Lung (tissue), 11 donors: ENCODE measurements at regions not wholly inside any gene's neighbourhood (a gene's known extent, or its start where the extent isn't known, plus 50 kb on each side); places are given as distances from the start of the nearest gene placed in this dataset.
"Not testable (repeated sequence)": the region's sequence is repeated elsewhere in the genome, so short reads cannot be mapped to it uniquely, and the experiment has no call there.

Experiments
- ATAC-seq: fragments of 200-7000 bp; cut with Tn5 transposase; one replicate; pipeline ENCODE4 v1.9.1; 2020; ENCODE audit warnings: moderate number of reproducible peaks; ENCODE audit not compliant: insufficient read depth, low FRiP score
- DNase-seq, 3 donors: peaks; one replicate each; pipeline ENCODE4 v3.0.0-alpha.2; 2013 to 2017
- H3K27ac ChIP-seq, 2 donors: one replicate each; pipeline ENCODE4 v1.5.1; 2013; ENCODE audit warnings: mild to moderate bottlenecking in 2 of 2, moderate library complexity in 2 of 2, control low read depth in 1 of 2, inconsistent platforms in 1 of 2, low read depth in 1 of 2, low read length in 1 of 2
- H3K27me3 ChIP-seq, 3 donors: one replicate each; pipeline ENCODE4 v1.5.1; 2013; ENCODE audit warnings: low read length in 2 of 3; ENCODE audit not compliant: control insufficient read depth in 3 of 3, insufficient read depth in 3 of 3
- H3K36me3 ChIP-seq, 4 donors: one replicate each; pipeline ENCODE4 v1.5.1; 2013; ENCODE audit warnings: low read length in 4 of 4, mild to moderate bottlenecking in 1 of 4, moderate library complexity in 1 of 4; ENCODE audit not compliant: control insufficient read depth in 4 of 4, insufficient read depth in 4 of 4
- H3K4me1 ChIP-seq, 5 donors: one replicate each; pipeline ENCODE4 v1.5.1; 2013; ENCODE audit warnings: low read length in 5 of 5, mild to moderate bottlenecking in 2 of 5, moderate library complexity in 1 of 5; ENCODE audit not compliant: control insufficient read depth in 5 of 5, insufficient read depth in 5 of 5
- H3K4me3 ChIP-seq: one replicate; pipeline ENCODE4 v1.5.1; 2013; ENCODE audit warnings: mild to moderate bottlenecking, control low read depth, moderate library complexity
- H3K9ac ChIP-seq, 2 donors: one replicate each; pipeline ENCODE4 v1.5.1; 2013; ENCODE audit warnings: low read length in 2 of 2, control low read depth in 1 of 2; ENCODE audit not compliant: insufficient read depth in 1 of 2
- H3K9me3 ChIP-seq, 4 donors: one replicate each; pipeline ENCODE4 v1.5.1; 2013; ENCODE audit warnings: low read length in 3 of 4, mild to moderate bottlenecking in 1 of 4, moderate library complexity in 1 of 4; ENCODE audit not compliant: control insufficient read depth in 4 of 4, insufficient read depth in 3 of 4
- WGBS, 2 donors: extraction: QIAGEN DNeasy Blood & Tissue Kit; methylation state at CpG; one replicate each; pipeline ENCODE4 v1.1.7; 2013; 5-methylcytosine and 5-hydroxymethylcytosine counted together
- TF ChIP-seq, protein P1 (sequence below): IDR thresholded peaks from 2 replicates; pipeline ENCODE4 v1.5.1; 2012; ENCODE audit warnings: mild to moderate bottlenecking; ENCODE audit errors: control extremely low read depth, extremely low read depth
- donor health status: control.
- donor health status: control.
- donor health status: Bipolar disorder and iron deficiency.
- donor health status: healthy.
- donor health status: DM: yes; HTN: yes; CAD: no.

DNA sequence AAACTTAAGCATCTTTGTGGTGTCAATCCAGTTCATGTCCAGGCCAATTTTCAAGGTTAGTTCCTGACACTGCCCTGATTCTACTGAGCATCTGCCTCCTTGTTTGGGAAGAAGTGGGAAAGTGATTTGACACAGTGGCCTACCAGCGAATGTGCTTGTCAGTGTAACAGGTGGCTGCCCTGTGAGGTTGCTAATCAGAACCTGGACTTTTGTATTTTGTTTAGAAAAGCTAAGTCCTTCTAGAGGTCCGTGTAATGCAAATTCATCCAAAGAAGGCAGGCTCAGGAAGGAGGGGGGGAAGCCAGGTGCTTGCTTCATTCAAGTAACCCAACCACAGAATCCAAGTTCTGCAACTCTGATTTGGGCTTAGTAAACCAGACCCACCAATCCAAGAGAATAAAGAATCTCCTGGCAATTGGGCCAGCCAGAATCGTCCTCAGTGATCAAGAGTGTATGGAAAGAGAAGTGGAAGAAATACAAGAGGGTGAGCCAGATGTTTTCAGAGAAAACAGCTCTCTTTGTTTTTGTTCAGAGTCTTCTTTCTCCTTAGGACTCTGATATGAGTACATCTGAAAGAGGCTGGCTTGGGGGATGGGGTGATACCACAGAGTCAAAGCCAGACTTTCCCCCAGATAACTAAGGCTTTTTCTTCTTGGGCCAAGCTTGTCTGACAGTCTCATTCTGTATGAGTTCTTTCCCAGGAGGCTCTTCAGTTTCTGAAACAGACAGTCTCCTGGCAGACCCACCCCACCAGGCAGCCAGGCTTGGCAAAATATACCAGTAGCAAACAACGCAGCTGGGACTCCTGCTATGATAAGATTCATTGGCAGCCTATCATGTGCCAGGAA, 508.9 kb upstream of the TBL1XR1 start:
- ATAC-seq (no peak), DNase-seq (peak; percentile 70 to 89 (median 82))
- no peaks in the 10 kb centered on the region for H3K27me3 ChIP-seq
- H3K4me3 ChIP-seq, result no peak overlapping the region
- TF ChIP-seq, protein P1, sequence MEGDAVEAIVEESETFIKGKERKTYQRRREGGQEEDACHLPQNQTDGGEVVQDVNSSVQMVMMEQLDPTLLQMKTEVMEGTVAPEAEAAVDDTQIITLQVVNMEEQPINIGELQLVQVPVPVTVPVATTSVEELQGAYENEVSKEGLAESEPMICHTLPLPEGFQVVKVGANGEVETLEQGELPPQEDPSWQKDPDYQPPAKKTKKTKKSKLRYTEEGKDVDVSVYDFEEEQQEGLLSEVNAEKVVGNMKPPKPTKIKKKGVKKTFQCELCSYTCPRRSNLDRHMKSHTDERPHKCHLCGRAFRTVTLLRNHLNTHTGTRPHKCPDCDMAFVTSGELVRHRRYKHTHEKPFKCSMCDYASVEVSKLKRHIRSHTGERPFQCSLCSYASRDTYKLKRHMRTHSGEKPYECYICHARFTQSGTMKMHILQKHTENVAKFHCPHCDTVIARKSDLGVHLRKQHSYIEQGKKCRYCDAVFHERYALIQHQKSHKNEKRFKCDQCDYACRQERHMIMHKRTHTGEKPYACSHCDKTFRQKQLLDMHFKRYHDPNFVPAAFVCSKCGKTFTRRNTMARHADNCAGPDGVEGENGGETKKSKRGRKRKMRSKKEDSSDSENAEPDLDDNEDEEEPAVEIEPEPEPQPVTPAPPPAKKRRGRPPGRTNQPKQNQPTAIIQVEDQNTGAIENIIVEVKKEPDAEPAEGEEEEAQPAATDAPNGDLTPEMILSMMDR, result no peak
- H3K9me3 ChIP-seq, result no peaks in the 10 kb centered on the region
- H3K27ac ChIP-seq, result peak overlapping the region; percentile 10 to 83
- no peak overlapping the region for H3K9ac ChIP-seq
- 77 to 78% methylated on average over 4 of the region's 4 CpGs for WGBS, 2 donors
- peaks cover 0 to 15% (median 4%) of the 10 kb centered on the region in 5 donors for H3K4me1 ChIP-seq
- H3K36me3 ChIP-seq, result no peaks in the 10 kb centered on the region

GRCh38 chr3:177709470-177709869, 512.2 kb upstream of the TBL1XR1 start:
- H3K27me3 ChIP-seq, H3K9ac ChIP-seq, H3K36me3 ChIP-seq, DNase-seq, ATAC-seq, H3K4me3 ChIP-seq, H3K27ac ChIP-seq, H3K9me3 ChIP-seq: not testable (repeated sequence)
- WGBS, 2 donors, result 95 to 99% methylated on average over 7 of the region's 7 CpGs
- peaks cover 0 to 20% (median 4%) of the 10 kb centered on the region in 5 donors for H3K4me1 ChIP-seq

DNA sequence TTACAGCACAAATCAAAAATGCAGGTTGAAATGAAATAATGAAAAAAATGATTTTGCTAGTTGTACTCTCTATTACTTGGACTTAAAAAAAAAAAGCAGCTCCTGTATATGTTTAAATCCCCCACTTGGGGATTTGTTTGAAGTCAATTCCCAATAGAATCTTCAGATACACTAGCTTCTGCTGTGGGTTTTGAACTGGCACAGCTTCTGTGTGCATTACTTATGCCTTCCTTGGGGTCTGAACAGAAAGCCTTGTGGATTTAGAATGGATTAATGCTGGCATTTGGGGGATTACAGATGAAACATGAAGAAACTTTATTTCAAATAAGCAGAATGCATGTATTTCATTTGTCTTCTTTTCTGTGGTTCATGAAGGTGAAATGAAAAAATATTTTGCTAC, 513.2 kb upstream of the TBL1XR1 start:
- Histone ChIP-seq H3K9ac (no peak overlapping the region), H3K4me3 (no peak overlapping the region), H3K4me1 (peaks cover 0 to 20% (median 4%) of the 10 kb centered on the region in 5 donors), H3K9me3 (no peaks in the 10 kb centered on the region), H3K27ac (no peak overlapping the region), H3K27me3 (no peaks in the 10 kb centered on the region), H3K36me3 (no peaks in the 10 kb centered on the region)
- no peak for ATAC-seq
- no peak for DNase-seq
- TF ChIP-seq, protein P1, result no peak

GRCh38 chr3:177711637-177712036, 514.4 kb upstream of the TBL1XR1 start:
- TF ChIP-seq, protein P1, result no peak

More at GRCh38 chr3:177711637-177712036, 514.4 kb upstream of the TBL1XR1 start:
- ATAC-seq, result no peak
- no peaks in the 10 kb centered on the region for H3K36me3 ChIP-seq
- DNase-seq, result no peak
- no peak overlapping the region for H3K9ac ChIP-seq
- no peak overlapping the region for H3K4me3 ChIP-seq
- no peaks in the 10 kb centered on the region for H3K9me3 ChIP-seq
- no peak overlapping the region for H3K27ac ChIP-seq
- no peaks in the 10 kb centered on the region for H3K27me3 ChIP-seq
- H3K4me1 ChIP-seq, result peaks cover 0 to 9% (median 0%) of the 10 kb centered on the region in 5 donors
- WGBS, 2 donors, result 87 to 90% methylated on average over 4 of the region's 4 CpGs
